IgD-negative memory B cell (primary cell): ENCODE measurements at regions not wholly inside any gene's neighbourhood (a gene's known extent, or its start where the extent isn't known, plus 50 kb on each side); places are given as distances from the start of the nearest gene placed in this dataset.
"Not testable (repeated sequence)": the region's sequence is repeated elsewhere in the genome, so short reads cannot be mapped to it uniquely, and the experiment has no call there.

ENCODE experiments used
- H3K27ac Mint-ChIP-seq, 3 donors: one replicate each; pipeline ENCODE4 v1.8.0; 2020 to 2022; ENCODE audit warnings: mild to moderate bottlenecking in 3 of 3, mixed read lengths in 3 of 3, moderate library complexity in 1 of 3
- H3K27me3 Mint-ChIP-seq: one replicate; pipeline ENCODE4 v1.8.0; 2021; ENCODE audit warnings: mixed read lengths
- H3K36me3 Mint-ChIP-seq: one replicate; pipeline ENCODE4 v1.8.0; 2020; ENCODE audit warnings: mild to moderate bottlenecking, mixed read lengths
- H3K4me1 Mint-ChIP-seq, 3 donors: one replicate each; pipeline ENCODE4 v1.8.0; 2020 to 2022; ENCODE audit warnings: mixed read lengths in 3 of 3, mild to moderate bottlenecking in 1 of 3
- H3K4me3 Mint-ChIP-seq, 4 donors: one replicate each; pipeline ENCODE4 v1.8.0; 2020 to 2022; ENCODE audit warnings: mild to moderate bottlenecking in 4 of 4, mixed read lengths in 4 of 4, moderate library complexity in 3 of 4
- H3K9me3 Mint-ChIP-seq, 3 donors: one replicate each; pipeline ENCODE4 v1.8.0; 2020 to 2021; ENCODE audit warnings: mixed read lengths in 3 of 3, mild to moderate bottlenecking in 1 of 3

- Mint-ChIP-seq H3K36me3 (no peaks in the 10 kb centered on the region), H3K4me3 (no peak overlapping the region)
Observed at GRCh38 chr1:48071513-48071912, 74.3 kb upstream of the TRABD2B start.

GRCh38 chr1:48070396-48070750 is 73.2 kb upstream of the TRABD2B start:
- Mint-ChIP-seq H3K4me1 (peaks cover 0 to 2% (median 1%) of the 10 kb centered on the region in 3 donors), H3K36me3 (no peaks in the 10 kb centered on the region), H3K4me3 (no peak overlapping the region), H3K9me3 (no peaks in the 10 kb centered on the region), H3K27me3 (peaks cover 4% of the 10 kb centered on the region), H3K27ac (peak overlapping the region in 1 of 3 donors; percentile 7)

More at GRCh38 chr1:48071513-48071912, 74.3 kb upstream of the TRABD2B start:
- Mint-ChIP-seq H3K27ac (no peak overlapping the region), H3K27me3 (peaks cover 4% of the 10 kb centered on the region), H3K9me3 (no peaks in the 10 kb centered on the region), H3K4me1 (peaks cover 0 to 2% (median 1%) of the 10 kb centered on the region in 3 donors)

- Mint-ChIP-seq H3K4me3 (no peak overlapping the region), H3K9me3 (no peaks in the 10 kb centered on the region), H3K36me3 (no peaks in the 10 kb centered on the region), H3K4me1 (no peaks in the 10 kb centered on the region), H3K27me3 (peaks cover 4% of the 10 kb centered on the region), H3K27ac (peak overlapping the region in 1 of 3 donors; percentile 7)
Observed at GRCh38 chr1:48069662-48070395, 72.6 kb upstream of the TRABD2B start.

- H3K4me1 Mint-ChIP-seq: no peaks in the 10 kb centered on the region
- peaks cover 4% of the 10 kb centered on the region for H3K27me3 Mint-ChIP-seq
- H3K9me3 Mint-ChIP-seq: no peaks in the 10 kb centered on the region
- no peaks in the 10 kb centered on the region for H3K36me3 Mint-ChIP-seq
- H3K4me3 Mint-ChIP-seq: no peak overlapping the region
- no peak overlapping the region for H3K27ac Mint-ChIP-seq
Observed at GRCh38 chr1:48068206-48068605, 71.0 kb upstream of the TRABD2B start.

- H3K9me3 Mint-ChIP-seq: no peaks in the 10 kb centered on the region
- H3K4me1 Mint-ChIP-seq: peaks cover 0 to under 1% (median 0%) of the 10 kb centered on the region in 3 donors
- no peak overlapping the region for H3K27ac Mint-ChIP-seq
- H3K4me3 Mint-ChIP-seq: no peak overlapping the region
- H3K27me3 Mint-ChIP-seq: no peaks in the 10 kb centered on the region
- no peaks in the 10 kb centered on the region for H3K36me3 Mint-ChIP-seq
Observed at GRCh38 chr1:48066936-48067335, 69.8 kb upstream of the TRABD2B start.

- not testable (repeated sequence) for H3K9me3 Mint-ChIP-seq, H3K27me3 Mint-ChIP-seq, H3K4me3 Mint-ChIP-seq, H3K4me1 Mint-ChIP-seq, H3K36me3 Mint-ChIP-seq, H3K27ac Mint-ChIP-seq
Observed at GRCh38 chr1:48064693-48065092, 67.5 kb upstream of the TRABD2B start.

GRCh38 chr1:48062353-48062752 is 65.2 kb upstream of the TRABD2B start:
- no peak overlapping the region for H3K27ac Mint-ChIP-seq
- H3K36me3 Mint-ChIP-seq: no peaks in the 10 kb centered on the region
- peaks cover 6% of the 10 kb centered on the region for H3K27me3 Mint-ChIP-seq
- H3K9me3 Mint-ChIP-seq: no peaks in the 10 kb centered on the region
- no peak overlapping the region for H3K4me3 Mint-ChIP-seq
- H3K4me1 Mint-ChIP-seq: peaks cover 0 to 5% (median 3%) of the 10 kb centered on the region in 3 donors

GRCh38 chr1:48061162-48062136 is 64.3 kb upstream of the TRABD2B start:
- peaks cover 0 to 5% (median 3%) of the 10 kb centered on the region in 3 donors for H3K4me1 Mint-ChIP-seq

GRCh38 chr1:48059289-48059688 is 62.1 kb upstream of the TRABD2B start:
- no peak overlapping the region for H3K27ac Mint-ChIP-seq
- H3K4me3 Mint-ChIP-seq: peak overlapping the region in 1 of 4 donors; percentile 5
- H3K27me3 Mint-ChIP-seq: peaks cover 6% of the 10 kb centered on the region
- H3K4me1 Mint-ChIP-seq: peaks cover 0 to 5% (median 5%) of the 10 kb centered on the region in 3 donors
- H3K36me3 Mint-ChIP-seq: no peaks in the 10 kb centered on the region
- H3K9me3 Mint-ChIP-seq: no peaks in the 10 kb centered on the region

More at GRCh38 chr1:48061162-48062136, 64.3 kb upstream of the TRABD2B start:
- H3K27me3 Mint-ChIP-seq: peaks cover 6% of the 10 kb centered on the region
- no peak overlapping the region for H3K4me3 Mint-ChIP-seq
- peak overlapping the region in 1 of 3 donors; percentile 72 for H3K27ac Mint-ChIP-seq
- H3K9me3 Mint-ChIP-seq: no peaks in the 10 kb centered on the region
- H3K36me3 Mint-ChIP-seq: no peaks in the 10 kb centered on the region

GRCh38 chr1:48058135-48059025 is 61.2 kb upstream of the TRABD2B start:
- H3K36me3 Mint-ChIP-seq: no peaks in the 10 kb centered on the region
- H3K27ac Mint-ChIP-seq: no peak overlapping the region
- H3K4me3 Mint-ChIP-seq: no peak overlapping the region
- H3K9me3 Mint-ChIP-seq: no peaks in the 10 kb centered on the region
- peaks cover 6% of the 10 kb centered on the region for H3K27me3 Mint-ChIP-seq
- H3K4me1 Mint-ChIP-seq: peaks cover 0 to 5% (median 5%) of the 10 kb centered on the region in 3 donors

GRCh38 chr1:48057249-48057648 is 60.1 kb upstream of the TRABD2B start:
- Mint-ChIP-seq H3K27me3 (peaks cover 9% of the 10 kb centered on the region), H3K27ac (no peak overlapping the region), H3K4me3 (no peak overlapping the region), H3K36me3 (no peaks in the 10 kb centered on the region), H3K4me1 (peaks cover 0 to 5% (median 5%) of the 10 kb centered on the region in 3 donors), H3K9me3 (no peaks in the 10 kb centered on the region)

- Mint-ChIP-seq H3K9me3 (no peaks in the 10 kb centered on the region), H3K4me1 (peaks cover 0 to 2% (median 0%) of the 10 kb centered on the region in 3 donors), H3K27me3 (peaks cover 13% of the 10 kb centered on the region), H3K4me3 (no peak overlapping the region), H3K27ac (no peak overlapping the region), H3K36me3 (no peaks in the 10 kb centered on the region)
Observed at GRCh38 chr1:48055876-48056764, 58.9 kb upstream of the TRABD2B start.

- H3K36me3 Mint-ChIP-seq: no peaks in the 10 kb centered on the region
Observed at GRCh38 chr1:48054232-48054631, 57.0 kb upstream of the TRABD2B start.

GRCh38 chr1:48052923-48053291 is 55.7 kb upstream of the TRABD2B start:
- Mint-ChIP-seq H3K36me3 (no peaks in the 10 kb centered on the region), H3K9me3 (no peaks in the 10 kb centered on the region), H3K4me1 (peaks cover 0 to 2% (median 0%) of the 10 kb centered on the region in 3 donors), H3K4me3 (no peak overlapping the region), H3K27ac (no peak overlapping the region), H3K27me3 (peaks cover 11% of the 10 kb centered on the region)

More at GRCh38 chr1:48054232-48054631, 57.0 kb upstream of the TRABD2B start:
- no peak overlapping the region for H3K4me3 Mint-ChIP-seq
- no peaks in the 10 kb centered on the region for H3K9me3 Mint-ChIP-seq
- H3K4me1 Mint-ChIP-seq: peaks cover 0 to 2% (median 0%) of the 10 kb centered on the region in 3 donors
- peaks cover 11% of the 10 kb centered on the region for H3K27me3 Mint-ChIP-seq
- H3K27ac Mint-ChIP-seq: no peak overlapping the region
